Right atrium auricular region (tissue), 2 donors: ENCODE measurements at regions not wholly inside any gene's neighbourhood (a gene's known extent, or its start where the extent isn't known, plus 50 kb on each side); places are given as distances from the start of the nearest gene placed in this dataset.

ENCODE experiments used
- DNase-seq: peaks from one replicate; pipeline ENCODE4 v3.0.0-alpha.2; 2019; ENCODE audit warnings: low spot score
- H3K27ac ChIP-seq, 2 donors: fragments of 200-600 bp; sonication (generic); 1 replicate in 1 of 2; 2 replicates in 1 of 2; pipeline ENCODE4 v1.5.1; 2016 to 2019
- H3K27me3 ChIP-seq, 2 donors: fragments of 200-600 bp; sonication (generic); one replicate each; pipeline versions ENCODE4 v1.5.1 to v1.6.0; 2017 to 2019
- H3K36me3 ChIP-seq: fragments of 200-600 bp; sonication (generic); one replicate; pipeline ENCODE4 v1.5.1; 2016
- H3K4me1 ChIP-seq, 2 donors: fragments of 200-600 bp; sonication (generic); one replicate each; pipeline versions ENCODE4 v1.5.1 to v1.6.0; 2017 to 2019
- H3K4me3 ChIP-seq, 2 donors: fragments of 200-600 bp; sonication (generic); 1 replicate in 1 of 2; 2 replicates in 1 of 2; pipeline ENCODE4 v1.5.1; 2017 to 2019; ENCODE audit warnings: mild to moderate bottlenecking in 1 of 2, moderate library complexity in 1 of 2
- H3K9me3 ChIP-seq, 2 donors: fragments of 200-600 bp; sonication (generic); one replicate each; pipeline ENCODE4 v1.5.1; 2019
- TF ChIP-seq, protein P1 (sequence below), 2 donors: fragments of 200-600 bp; sonication (generic); IDR thresholded peaks; one replicate each; pipeline ENCODE4 v1.5.1; 2019; ENCODE audit warnings: antibody characterized with exemption in 2 of 2

DNA sequence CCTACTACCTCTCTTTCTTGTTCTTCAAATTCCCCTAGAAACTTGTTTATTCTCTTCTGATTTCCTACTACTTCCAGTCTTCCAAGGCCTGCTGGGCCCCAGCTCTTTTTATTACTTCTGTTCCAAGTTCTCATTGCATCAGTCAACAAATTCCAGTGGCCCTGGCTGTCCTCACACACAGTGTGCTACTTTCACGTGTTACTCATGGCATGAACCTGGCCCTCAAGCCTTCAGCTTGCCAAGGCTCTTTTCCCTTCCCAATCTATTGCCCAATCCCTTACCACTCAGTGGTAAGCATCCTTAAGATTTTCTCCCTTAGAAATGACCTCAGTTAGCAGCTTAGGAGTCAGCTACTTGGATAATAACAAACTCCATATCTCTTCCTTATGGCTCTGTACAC, 613.5 kb downstream of the LMO4 start:
- no peaks in the 10 kb centered on the region for H3K4me1 ChIP-seq
- no peaks in the 10 kb centered on the region for H3K27me3 ChIP-seq
- H3K27ac ChIP-seq: no peak overlapping the region
- TF ChIP-seq, protein P1, sequence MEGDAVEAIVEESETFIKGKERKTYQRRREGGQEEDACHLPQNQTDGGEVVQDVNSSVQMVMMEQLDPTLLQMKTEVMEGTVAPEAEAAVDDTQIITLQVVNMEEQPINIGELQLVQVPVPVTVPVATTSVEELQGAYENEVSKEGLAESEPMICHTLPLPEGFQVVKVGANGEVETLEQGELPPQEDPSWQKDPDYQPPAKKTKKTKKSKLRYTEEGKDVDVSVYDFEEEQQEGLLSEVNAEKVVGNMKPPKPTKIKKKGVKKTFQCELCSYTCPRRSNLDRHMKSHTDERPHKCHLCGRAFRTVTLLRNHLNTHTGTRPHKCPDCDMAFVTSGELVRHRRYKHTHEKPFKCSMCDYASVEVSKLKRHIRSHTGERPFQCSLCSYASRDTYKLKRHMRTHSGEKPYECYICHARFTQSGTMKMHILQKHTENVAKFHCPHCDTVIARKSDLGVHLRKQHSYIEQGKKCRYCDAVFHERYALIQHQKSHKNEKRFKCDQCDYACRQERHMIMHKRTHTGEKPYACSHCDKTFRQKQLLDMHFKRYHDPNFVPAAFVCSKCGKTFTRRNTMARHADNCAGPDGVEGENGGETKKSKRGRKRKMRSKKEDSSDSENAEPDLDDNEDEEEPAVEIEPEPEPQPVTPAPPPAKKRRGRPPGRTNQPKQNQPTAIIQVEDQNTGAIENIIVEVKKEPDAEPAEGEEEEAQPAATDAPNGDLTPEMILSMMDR (IDR thresholded peaks at IDR 0.05): no peak
- H3K4me3 ChIP-seq: no peak overlapping the region
- no peaks in the 10 kb centered on the region for H3K36me3 ChIP-seq
- no peaks in the 10 kb centered on the region for H3K9me3 ChIP-seq
- DNase-seq: peak; percentile 62

DNA sequence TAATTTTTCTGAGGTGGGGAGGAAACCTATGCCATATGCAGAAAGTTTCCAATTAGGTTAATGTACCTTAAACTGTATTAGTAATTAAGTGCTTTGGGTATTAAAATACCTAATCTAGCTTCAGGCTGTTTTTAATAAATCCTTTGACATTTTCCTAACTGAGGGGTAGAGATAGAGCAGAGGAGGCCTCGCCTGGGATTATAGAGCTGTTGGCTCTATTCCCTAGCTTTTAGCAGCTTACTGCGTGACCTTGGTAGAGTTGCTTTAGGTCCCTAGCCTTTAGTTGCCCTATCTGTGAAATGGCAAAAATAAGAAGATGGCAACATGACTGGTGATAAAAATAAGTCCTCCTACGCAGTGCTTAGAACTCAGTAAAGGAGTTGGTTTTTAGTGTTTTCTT, 621.0 kb downstream of the LMO4 start:
- no peaks in the 10 kb centered on the region for H3K36me3 ChIP-seq
- no peaks in the 10 kb centered on the region for H3K27me3 ChIP-seq
- H3K4me3 ChIP-seq: no peak overlapping the region
- no peak overlapping the region for H3K27ac ChIP-seq
- no peaks in the 10 kb centered on the region for H3K4me1 ChIP-seq
- TF ChIP-seq, protein P1 (IDR thresholded peaks at IDR 0.05): no peak
- no peak for DNase-seq
- no peaks in the 10 kb centered on the region for H3K9me3 ChIP-seq

DNA sequence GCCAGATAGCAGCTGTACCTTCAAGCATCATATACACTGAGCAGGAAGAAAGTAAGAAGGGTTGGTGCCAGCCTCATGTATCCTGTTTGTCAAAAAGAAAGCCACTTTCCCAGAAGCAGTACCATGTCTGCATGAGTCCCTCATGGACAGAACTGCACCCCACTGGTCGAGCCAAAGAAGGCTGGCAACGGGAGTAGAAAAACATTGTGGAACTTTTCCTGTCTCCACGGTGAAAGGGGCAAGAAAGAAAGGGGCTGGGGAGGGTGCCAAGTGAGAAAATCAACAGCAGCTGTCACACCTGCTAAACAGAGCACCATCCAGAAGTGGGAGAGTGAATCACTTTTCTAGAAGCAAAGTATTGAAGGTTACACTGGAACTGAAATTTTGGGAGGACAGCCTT, 621.7 kb downstream of the LMO4 start:
- H3K4me3 ChIP-seq: no peak overlapping the region
- H3K27ac ChIP-seq: no peak overlapping the region
- peaks cover 0 to 3% of the 10 kb centered on the region in 2 donors for H3K4me1 ChIP-seq
- H3K36me3 ChIP-seq: no peaks in the 10 kb centered on the region
- no peaks in the 10 kb centered on the region for H3K9me3 ChIP-seq
- H3K27me3 ChIP-seq: no peaks in the 10 kb centered on the region
- TF ChIP-seq, protein P1 (IDR thresholded peaks at IDR 0.05): no peak
- DNase-seq: no peak

DNA sequence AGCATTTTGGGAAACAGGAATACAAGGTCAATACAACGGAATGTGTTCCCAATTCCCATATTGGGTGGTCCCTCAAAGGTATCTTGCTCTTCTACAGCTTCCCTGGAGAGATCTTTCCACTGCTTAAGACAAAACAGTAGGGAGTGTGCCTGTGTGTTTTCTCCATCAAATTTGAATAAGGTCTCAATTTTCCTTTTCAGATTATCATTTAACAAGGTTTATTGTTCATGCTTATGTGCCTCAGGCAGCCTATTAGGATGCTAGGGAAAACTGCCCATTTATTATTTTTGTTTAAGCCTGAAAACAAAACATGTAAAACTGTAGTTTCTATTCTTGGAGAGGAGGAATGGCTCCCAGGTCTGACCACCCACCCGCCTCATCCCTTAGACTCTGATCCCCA, 622.7 kb downstream of the LMO4 start:
- Histone ChIP-seq H3K27ac (no peak overlapping the region), H3K27me3 (no peaks in the 10 kb centered on the region), H3K36me3 (no peaks in the 10 kb centered on the region), H3K4me3 (no peak overlapping the region), H3K4me1 (peaks cover 0 to 13% of the 10 kb centered on the region in 2 donors), H3K9me3 (no peaks in the 10 kb centered on the region)
- TF ChIP-seq, protein P1 (IDR thresholded peaks at IDR 0.05): no peak
- DNase-seq: no peak

DNA sequence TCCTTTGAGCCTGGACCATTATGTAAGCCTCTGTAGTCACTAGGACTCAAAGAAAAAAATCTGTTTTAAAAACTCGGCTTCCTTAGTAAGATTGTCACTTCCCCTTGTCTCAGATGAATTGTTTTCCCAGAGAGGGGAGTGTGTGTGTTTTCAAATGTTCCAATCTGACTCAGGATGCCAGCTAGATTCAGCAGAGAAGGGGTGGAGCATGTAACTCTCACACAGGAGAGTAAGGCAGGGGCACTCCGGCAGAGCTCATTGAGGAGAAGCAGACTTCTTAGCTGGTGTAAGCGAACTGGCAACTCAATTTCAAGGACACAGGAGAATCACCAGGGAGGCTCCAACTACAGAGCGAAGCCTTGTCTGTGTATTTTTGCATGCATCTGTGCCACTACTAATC, 623.2 kb downstream of the LMO4 start:
- Histone ChIP-seq H3K27me3 (no peaks in the 10 kb centered on the region), H3K9me3 (no peaks in the 10 kb centered on the region), H3K4me1 (peaks cover 0 to 13% of the 10 kb centered on the region in 2 donors), H3K36me3 (no peaks in the 10 kb centered on the region), H3K4me3 (no peak overlapping the region), H3K27ac (no peak overlapping the region)
- DNase-seq: no peak
- TF ChIP-seq, protein P1 (IDR thresholded peaks at IDR 0.05): no peak

DNA sequence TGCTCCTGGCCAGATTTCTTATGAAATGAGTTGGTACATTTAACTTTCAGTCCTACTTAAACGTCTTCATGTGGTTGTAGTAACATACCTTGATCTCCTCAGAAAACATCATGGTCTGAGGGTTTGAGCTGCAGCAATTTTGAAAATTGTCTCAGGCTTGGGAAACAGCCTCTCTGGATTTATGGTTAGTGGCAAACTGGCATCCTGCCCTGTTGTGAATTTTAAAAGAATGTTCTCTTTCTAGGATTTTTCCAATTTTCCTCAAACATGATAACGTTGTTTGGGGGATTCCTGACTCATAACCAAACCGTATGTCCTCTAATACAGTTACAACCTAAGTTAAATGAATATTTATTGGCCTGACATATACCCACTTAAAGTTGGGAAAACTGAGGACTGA, 624.4 kb downstream of the LMO4 start:
- TF ChIP-seq, protein P1 (IDR thresholded peaks at IDR 0.05): no peak
- Histone ChIP-seq H3K36me3 (no peaks in the 10 kb centered on the region), H3K27ac (no peak overlapping the region), H3K9me3 (no peaks in the 10 kb centered on the region), H3K4me3 (no peak overlapping the region), H3K27me3 (no peaks in the 10 kb centered on the region), H3K4me1 (peaks cover 0 to 13% of the 10 kb centered on the region in 2 donors)
- DNase-seq: no peak
